ENCODE measurements at regions not wholly inside any gene's neighbourhood (a gene's known extent, or its start where the extent isn't known, plus 50 kb on each side); places are given as distances from the start of the nearest gene placed in this dataset.

DNA sequence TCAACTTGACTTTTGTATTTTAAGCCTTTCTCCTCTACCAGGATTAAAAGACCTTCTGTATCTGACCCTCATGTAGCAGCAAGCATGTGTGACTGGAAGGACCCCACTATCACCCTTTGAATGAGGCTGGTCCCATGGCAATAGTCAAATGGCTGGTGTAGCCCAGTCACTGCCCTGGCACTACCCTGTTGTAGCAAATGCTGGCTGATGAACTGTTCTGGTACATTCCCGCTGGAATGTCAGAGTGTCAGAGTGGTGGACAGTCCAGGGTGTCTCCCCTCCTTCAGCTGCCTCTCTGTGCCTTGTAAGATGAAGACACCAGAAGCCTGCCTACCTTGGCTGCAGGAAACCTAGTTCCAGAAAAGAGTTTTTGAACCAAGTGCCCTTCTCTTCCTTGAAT is 115.7 kb downstream of the ACKR3 start:
- Histone ChIP-seq H4K20me1 (ENCODE audit: insufficient read depth) (no peaks in the 10 kb centered on the region), H3K79me2 (replicated peaks; ENCODE audit: insufficient read depth, low read length) (no peaks in the 10 kb centered on the region), H3K4me3 (ENCODE audit: low read length) (no peak overlapping the region), H3K9me3 (ENCODE audit: low read length) (no peaks in the 10 kb centered on the region), H3K27ac (ENCODE audit: low read length) (no peak overlapping the region), H3K9ac (ENCODE audit: low read length) (no peak overlapping the region), H3K9me2 (ENCODE audit: insufficient read depth, low read length) (no peaks in the 10 kb centered on the region), H3F3A (ENCODE audit: insufficient read depth, low read length, poor library complexity, severe bottlenecking) (no peaks in the 10 kb centered on the region), H3K27me3 (ENCODE audit: insufficient read depth, low read depth, low read length) (no peaks in the 10 kb centered on the region), H3K4me2 (ENCODE audit: low read length) (no peak overlapping the region), H2AFZ (ENCODE audit: low read depth, low read length) (no peak overlapping the region), H3K36me3 (ENCODE audit: insufficient read depth, low read length) (no peaks in the 10 kb centered on the region)
- TF ChIP-seq REST (IDR thresholded peaks at IDR 0.05; ENCODE audit: borderline replicate concordance) = no peak
- TF ChIP-seq SMC3 (conservative IDR thresholded peaks at IDR 0.05; ENCODE audit: poor library complexity) = no peak
- TF ChIP-seq POLR2AphosphoS5 (IDR thresholded peaks at IDR 0.05) = no peak
- TF ChIP-seq TAF1 (IDR thresholded peaks at IDR 0.05; ENCODE audit: low read depth) = no peak

DNA sequence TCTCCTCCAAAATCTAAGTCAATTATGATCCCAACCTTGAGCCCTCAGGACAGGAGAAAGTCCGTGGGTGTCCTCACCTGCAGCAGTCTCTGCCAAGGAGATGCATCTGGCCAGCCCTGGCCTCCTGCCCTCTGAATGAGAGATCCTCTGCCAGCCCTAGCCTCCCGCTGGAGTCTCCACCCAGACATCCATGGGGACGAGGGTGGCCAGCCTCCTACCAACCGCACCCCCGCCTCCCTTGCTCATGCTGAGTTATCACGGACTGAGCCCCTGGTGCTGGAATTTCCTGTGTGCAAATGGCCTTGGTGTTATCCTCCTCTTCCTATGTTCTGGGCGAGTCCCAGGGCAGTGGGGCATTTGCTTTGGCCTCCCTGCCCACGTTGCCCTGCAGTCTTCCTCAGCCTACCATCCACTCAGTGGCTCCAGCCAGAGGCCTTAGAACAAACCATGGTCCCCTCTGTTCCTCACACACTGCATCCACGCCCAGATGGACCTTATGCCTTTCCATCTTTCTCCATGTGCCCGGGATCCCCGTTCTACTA is 116.4 kb downstream of the ACKR3 start:
- H4K20me1 ChIP-seq (ENCODE audit: insufficient read depth) = no peaks in the 10 kb centered on the region

More for the DNA sequence above, 116.4 kb downstream of the ACKR3 start:
- H3K4me2 ChIP-seq (ENCODE audit: low read length) = no peak overlapping the region
- H2AFZ ChIP-seq (ENCODE audit: low read depth, low read length) = no peak overlapping the region
- no peaks in the 10 kb centered on the region for H3K9me2 ChIP-seq (ENCODE audit: insufficient read depth, low read length)
- H3K36me3 ChIP-seq (ENCODE audit: insufficient read depth, low read length) = no peaks in the 10 kb centered on the region
- H3K9ac ChIP-seq (ENCODE audit: low read length) = no peak overlapping the region
- no peak overlapping the region for H3K4me3 ChIP-seq (ENCODE audit: low read length)
- no peak overlapping the region for H3K27ac ChIP-seq (ENCODE audit: low read length)
- no peaks in the 10 kb centered on the region for H3K9me3 ChIP-seq (ENCODE audit: low read length)
- H3F3A ChIP-seq (ENCODE audit: insufficient read depth, low read length, poor library complexity, severe bottlenecking) = no peaks in the 10 kb centered on the region
- H3K79me2 ChIP-seq (replicated peaks; ENCODE audit: insufficient read depth, low read length) = no peaks in the 10 kb centered on the region
- TF ChIP-seq TAF1 (IDR thresholded peaks at IDR 0.05; ENCODE audit: low read depth) (no peak), EP300 (conservative IDR thresholded peaks at IDR 0.05; ENCODE audit: poor library complexity, severe bottlenecking) (no peak), REST (IDR thresholded peaks at IDR 0.05; ENCODE audit: borderline replicate concordance) (no peak), SMC3 (conservative IDR thresholded peaks at IDR 0.05; ENCODE audit: poor library complexity) (no peak), MXI1 (conservative IDR thresholded peaks at IDR 0.05; ENCODE audit: poor library complexity, severe bottlenecking) (no peak), RAD21 (conservative IDR thresholded peaks at IDR 0.05) (no peak), EZH2 (IDR thresholded peaks at IDR 0.05; ENCODE audit: borderline replicate concordance, insufficient read depth, low read length, poor library complexity, severe bottlenecking) (no peak), POLR2AphosphoS5 (IDR thresholded peaks at IDR 0.05) (no peak)
- TF ChIP-seq, protein P1, sequence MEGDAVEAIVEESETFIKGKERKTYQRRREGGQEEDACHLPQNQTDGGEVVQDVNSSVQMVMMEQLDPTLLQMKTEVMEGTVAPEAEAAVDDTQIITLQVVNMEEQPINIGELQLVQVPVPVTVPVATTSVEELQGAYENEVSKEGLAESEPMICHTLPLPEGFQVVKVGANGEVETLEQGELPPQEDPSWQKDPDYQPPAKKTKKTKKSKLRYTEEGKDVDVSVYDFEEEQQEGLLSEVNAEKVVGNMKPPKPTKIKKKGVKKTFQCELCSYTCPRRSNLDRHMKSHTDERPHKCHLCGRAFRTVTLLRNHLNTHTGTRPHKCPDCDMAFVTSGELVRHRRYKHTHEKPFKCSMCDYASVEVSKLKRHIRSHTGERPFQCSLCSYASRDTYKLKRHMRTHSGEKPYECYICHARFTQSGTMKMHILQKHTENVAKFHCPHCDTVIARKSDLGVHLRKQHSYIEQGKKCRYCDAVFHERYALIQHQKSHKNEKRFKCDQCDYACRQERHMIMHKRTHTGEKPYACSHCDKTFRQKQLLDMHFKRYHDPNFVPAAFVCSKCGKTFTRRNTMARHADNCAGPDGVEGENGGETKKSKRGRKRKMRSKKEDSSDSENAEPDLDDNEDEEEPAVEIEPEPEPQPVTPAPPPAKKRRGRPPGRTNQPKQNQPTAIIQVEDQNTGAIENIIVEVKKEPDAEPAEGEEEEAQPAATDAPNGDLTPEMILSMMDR (IDR thresholded peaks at IDR 0.05; ENCODE audit: poor library complexity, severe bottlenecking) = no peak
- no peaks in the 10 kb centered on the region for H3K27me3 ChIP-seq (ENCODE audit: insufficient read depth, low read depth, low read length)

All from neural cell (in vitro differentiated cells).